ENCODE measurements at regions not wholly inside any gene's neighbourhood (a gene's known extent, or its start where the extent isn't known, plus 50 kb on each side); places are given as distances from the start of the nearest gene placed in this dataset.

GRCh38 chr13:70255406-70255991 is 147.2 kb upstream of the KLHL1 start:
- no peaks in the 10 kb centered on the region for H3K4me1 ChIP-seq (ENCODE audit: insufficient read depth, low read length)
- no peaks in the 10 kb centered on the region for H3K27me3 ChIP-seq (ENCODE audit: insufficient read depth, low read length, poor library complexity)
- H3K36me3 ChIP-seq (ENCODE audit: insufficient read depth, low read length) = no peaks in the 10 kb centered on the region
- TF ChIP-seq CTCF (IDR thresholded peaks at IDR 0.05; ENCODE audit: borderline replicate concordance, extremely low read depth, low read length, poor library complexity, severe bottlenecking) (no peak), EZH2 (IDR thresholded peaks at IDR 0.05; ENCODE audit: borderline replicate concordance, low read depth, low read length, severe bottlenecking) (no peak)
- no peak overlapping the region for H3K9ac ChIP-seq (ENCODE audit: low read depth, low read length)
- H3K27ac ChIP-seq (ENCODE audit: low read length) = no peak overlapping the region
- H3K4me2 ChIP-seq (ENCODE audit: insufficient read depth, low read length) = no peak overlapping the region
- DNase-seq = no peak
- H2AFZ ChIP-seq (ENCODE audit: low read depth, low read length) = no peak overlapping the region
- no peaks in the 10 kb centered on the region for H3K79me2 ChIP-seq (ENCODE audit: insufficient read depth, low read length)
- ATAC-seq (ENCODE audit: insufficient read depth, low read depth) = no peak
- H4K20me1 ChIP-seq (ENCODE audit: insufficient read depth, low read length) = no peaks in the 10 kb centered on the region
- H3K9me3 ChIP-seq (ENCODE audit: insufficient read depth, low read length, severe bottlenecking) = no peaks in the 10 kb centered on the region
- H3K4me3 ChIP-seq (ENCODE audit: low read depth in 1 of 2, low read length in 2 of 2) = no peak overlapping the region

- no peaks in the 10 kb centered on the region for H3K4me1 ChIP-seq (ENCODE audit: insufficient read depth, low read length)
- no peaks in the 10 kb centered on the region for H3K9me3 ChIP-seq (ENCODE audit: insufficient read depth, low read length, severe bottlenecking)
- no peak for ATAC-seq (ENCODE audit: insufficient read depth, low read depth)
- no peaks in the 10 kb centered on the region for H4K20me1 ChIP-seq (ENCODE audit: insufficient read depth, low read length)
- H3K4me2 ChIP-seq (ENCODE audit: insufficient read depth, low read length) = no peak overlapping the region
- no peak overlapping the region for H3K9ac ChIP-seq (ENCODE audit: low read depth, low read length)
- H3K4me3 ChIP-seq (ENCODE audit: low read depth in 1 of 2, low read length in 2 of 2) = no peak overlapping the region
- H3K79me2 ChIP-seq (ENCODE audit: insufficient read depth, low read length) = no peaks in the 10 kb centered on the region
- no peak for DNase-seq
- H3K27ac ChIP-seq (ENCODE audit: low read length) = no peak overlapping the region
- no peak for TF ChIP-seq CTCF (IDR thresholded peaks at IDR 0.05; ENCODE audit: borderline replicate concordance, extremely low read depth, low read length, poor library complexity, severe bottlenecking)
- TF ChIP-seq EZH2 (IDR thresholded peaks at IDR 0.05; ENCODE audit: borderline replicate concordance, low read depth, low read length, severe bottlenecking) = no peak
- no peaks in the 10 kb centered on the region for H3K36me3 ChIP-seq (ENCODE audit: insufficient read depth, low read length)
- H3K27me3 ChIP-seq (ENCODE audit: insufficient read depth, low read length, poor library complexity) = no peaks in the 10 kb centered on the region
- no peak overlapping the region for H2AFZ ChIP-seq (ENCODE audit: low read depth, low read length)
These were observed 145.6 kb upstream of the KLHL1 start for GRCh38 chr13:70253834-70254233.

GRCh38 chr13:70253411-70253810 is 145.2 kb upstream of the KLHL1 start:
- Histone ChIP-seq H3K4me1 (ENCODE audit: insufficient read depth, low read length) (no peaks in the 10 kb centered on the region), H3K27me3 (ENCODE audit: insufficient read depth, low read length, poor library complexity) (no peaks in the 10 kb centered on the region), H4K20me1 (ENCODE audit: insufficient read depth, low read length) (no peaks in the 10 kb centered on the region), H3K9ac (ENCODE audit: low read depth, low read length) (no peak overlapping the region), H3K79me2 (ENCODE audit: insufficient read depth, low read length) (no peaks in the 10 kb centered on the region), H2AFZ (ENCODE audit: low read depth, low read length) (no peak overlapping the region), H3K36me3 (ENCODE audit: insufficient read depth, low read length) (no peaks in the 10 kb centered on the region), H3K4me3 (ENCODE audit: low read depth in 1 of 2, low read length in 2 of 2) (no peak overlapping the region), H3K27ac (ENCODE audit: low read length) (no peak overlapping the region), H3K4me2 (ENCODE audit: insufficient read depth, low read length) (no peak overlapping the region), H3K9me3 (ENCODE audit: insufficient read depth, low read length, severe bottlenecking) (no peaks in the 10 kb centered on the region)
- TF ChIP-seq CTCF (IDR thresholded peaks at IDR 0.05; ENCODE audit: borderline replicate concordance, extremely low read depth, low read length, poor library complexity, severe bottlenecking) (no peak), EZH2 (IDR thresholded peaks at IDR 0.05; ENCODE audit: borderline replicate concordance, low read depth, low read length, severe bottlenecking) (no peak)
- no peak for DNase-seq
- ATAC-seq (ENCODE audit: insufficient read depth, low read depth) = no peak

Data from DND-41 (cell line).